Hematopoietic multipotent progenitor cell (in vitro differentiated cells): ENCODE measurements at regions not wholly inside any gene's neighbourhood (a gene's known extent, or its start where the extent isn't known, plus 50 kb on each side); places are given as distances from the start of the nearest gene placed in this dataset.

Experiments used
- DNase-seq, 3 donors: peaks; one replicate each; pipeline ENCODE4 v3.0.0-alpha.2; 2011 to 2015; ENCODE audit warnings: low read depth in 2 of 3, low spot score in 2 of 3

GRCh38 chr6:169905041-169905807, 153.8 kb downstream of the ERMARD start:
- peak in 2 of 3 donors; percentile 25 to 34 for DNase-seq

DNA sequence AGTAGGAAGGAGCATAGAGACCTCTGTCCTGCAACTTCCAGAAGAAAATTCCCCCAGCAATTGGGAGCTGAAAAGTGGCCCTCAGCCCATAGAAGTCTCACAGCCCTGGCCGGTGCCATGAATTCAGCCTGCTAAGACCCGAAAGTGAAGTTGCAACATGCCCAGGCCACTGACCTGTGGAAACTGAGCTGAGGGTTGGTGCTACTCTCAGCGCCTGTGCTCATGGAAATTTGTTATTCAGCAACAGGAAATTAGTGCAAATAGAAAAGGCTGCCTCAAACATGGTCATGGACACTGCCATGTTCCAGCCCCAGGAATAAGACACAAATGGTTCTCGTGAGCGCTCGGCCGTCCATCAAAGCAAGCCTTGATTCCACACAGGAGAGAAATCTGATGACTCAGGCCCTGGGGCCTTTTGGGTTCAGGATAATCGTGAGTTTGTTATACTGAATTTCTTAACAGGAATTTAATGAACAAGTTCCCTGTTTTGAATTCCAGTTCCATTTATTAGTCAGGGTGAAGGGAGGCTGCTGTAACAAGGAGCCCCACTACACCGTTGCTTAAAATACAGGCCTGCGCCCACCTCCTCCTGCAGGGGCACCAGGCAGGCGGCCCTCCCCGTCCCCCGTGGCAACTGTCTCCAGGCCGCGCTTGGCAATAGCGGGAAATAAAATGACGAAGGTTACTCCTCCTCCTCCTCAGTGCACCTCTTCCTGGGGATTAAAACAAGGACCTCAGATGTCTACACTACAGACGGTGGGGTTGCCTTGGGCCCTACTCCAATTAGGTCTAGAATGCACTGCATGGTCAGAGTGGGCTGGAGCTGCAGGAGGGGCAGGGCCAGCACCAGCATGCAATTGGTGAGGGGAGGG, 152.9 kb downstream of the ERMARD start:
- no peak for DNase-seq

GRCh38 chr6:169903122-169903521, 151.7 kb downstream of the ERMARD start:
- no peak for DNase-seq

DNA sequence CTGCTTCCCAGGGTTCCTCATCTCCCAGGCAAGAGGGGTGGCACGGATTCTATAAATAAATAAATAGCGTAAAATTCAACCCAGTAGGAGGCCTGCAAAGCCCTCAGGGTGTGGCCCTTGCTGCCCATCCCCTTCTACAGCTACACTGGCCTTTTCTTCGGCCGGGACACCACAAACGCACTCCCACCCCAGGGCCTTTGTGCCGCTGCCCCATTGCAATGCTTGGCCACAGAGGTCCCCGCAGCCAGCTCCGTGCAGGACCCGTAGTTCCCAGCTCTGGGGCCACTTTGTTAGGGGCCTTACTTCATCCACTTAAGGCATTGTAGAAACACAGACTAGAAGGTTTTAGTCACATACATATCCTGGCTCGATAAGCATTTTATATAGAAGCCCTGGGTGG, 151.2 kb downstream of the ERMARD start:
- no peak for DNase-seq

GRCh38 chr6:169902070-169902469, 150.6 kb downstream of the ERMARD start:
- no peak for DNase-seq

- no peak for DNase-seq
Measured at GRCh38 chr6:169899481-169900145, 148.2 kb downstream of the ERMARD start.

DNA sequence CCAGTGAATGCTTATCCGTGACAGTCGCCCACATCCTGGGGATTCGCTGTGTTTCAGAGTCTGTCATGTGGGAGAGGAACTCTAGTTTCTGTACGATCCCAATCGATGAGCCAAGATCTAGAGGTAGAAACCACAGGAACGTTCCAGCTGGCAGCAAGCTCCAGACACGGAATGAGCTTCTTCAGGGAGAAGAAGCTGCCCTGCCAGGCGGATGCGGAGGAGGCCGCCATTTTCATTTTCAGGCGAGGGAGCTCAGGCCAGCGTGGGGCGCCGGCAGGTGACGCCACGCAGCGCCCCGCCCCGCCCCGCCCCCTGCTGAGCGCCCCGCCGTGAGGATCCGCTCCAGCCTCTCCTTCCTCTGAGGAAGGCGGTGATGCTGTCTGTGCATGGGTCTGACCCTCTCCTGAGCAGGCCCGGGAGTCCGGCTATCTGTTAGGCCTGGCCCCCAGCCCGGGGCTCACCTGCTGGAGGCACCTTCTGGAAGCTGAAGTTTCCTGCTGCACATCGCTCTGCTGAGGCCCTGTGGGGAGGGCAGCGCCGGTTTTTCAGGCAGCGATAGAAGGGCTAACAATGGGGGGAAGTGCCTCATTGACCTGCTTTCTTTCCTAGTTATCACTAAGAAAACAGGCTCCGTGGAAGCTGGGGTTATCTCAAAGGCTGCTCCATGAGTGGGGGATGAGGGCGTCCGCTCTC, 147.5 kb downstream of the ERMARD start:
- DNase-seq, result no peak

GRCh38 chr6:169897601-169898358, 146.4 kb downstream of the ERMARD start:
- no peak for DNase-seq

DNA sequence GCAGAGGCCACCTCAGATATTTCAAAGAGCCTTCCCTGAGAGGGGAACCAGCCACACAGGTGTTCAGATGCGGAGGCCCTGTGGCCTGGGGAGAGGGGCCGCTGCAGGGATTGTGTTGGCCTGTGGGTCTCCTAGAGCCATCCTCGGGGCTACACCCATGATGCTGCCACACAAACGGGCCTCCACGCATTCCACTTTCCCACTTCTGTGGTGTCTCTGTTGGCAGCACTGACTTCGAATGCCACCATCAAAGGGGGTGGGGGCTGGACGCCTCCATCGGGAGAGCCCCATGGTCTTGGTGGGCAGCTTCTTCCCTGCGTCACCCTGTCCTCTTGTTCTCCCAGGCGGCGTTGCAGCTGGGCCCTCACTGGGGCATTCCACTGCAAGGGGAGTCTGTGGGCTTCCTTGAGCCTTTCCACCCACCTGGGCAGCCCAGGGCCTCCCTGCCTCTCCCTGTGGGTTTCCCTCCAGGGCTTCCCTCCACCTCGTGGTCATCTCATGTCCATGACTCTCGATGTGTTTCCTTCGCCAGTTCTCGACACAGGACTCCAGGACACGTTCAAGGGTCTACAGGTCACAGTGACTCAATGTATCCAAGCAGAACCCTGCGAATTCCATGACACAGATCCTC, 145.5 kb downstream of the ERMARD start:
- DNase-seq, result no peak

DNA sequence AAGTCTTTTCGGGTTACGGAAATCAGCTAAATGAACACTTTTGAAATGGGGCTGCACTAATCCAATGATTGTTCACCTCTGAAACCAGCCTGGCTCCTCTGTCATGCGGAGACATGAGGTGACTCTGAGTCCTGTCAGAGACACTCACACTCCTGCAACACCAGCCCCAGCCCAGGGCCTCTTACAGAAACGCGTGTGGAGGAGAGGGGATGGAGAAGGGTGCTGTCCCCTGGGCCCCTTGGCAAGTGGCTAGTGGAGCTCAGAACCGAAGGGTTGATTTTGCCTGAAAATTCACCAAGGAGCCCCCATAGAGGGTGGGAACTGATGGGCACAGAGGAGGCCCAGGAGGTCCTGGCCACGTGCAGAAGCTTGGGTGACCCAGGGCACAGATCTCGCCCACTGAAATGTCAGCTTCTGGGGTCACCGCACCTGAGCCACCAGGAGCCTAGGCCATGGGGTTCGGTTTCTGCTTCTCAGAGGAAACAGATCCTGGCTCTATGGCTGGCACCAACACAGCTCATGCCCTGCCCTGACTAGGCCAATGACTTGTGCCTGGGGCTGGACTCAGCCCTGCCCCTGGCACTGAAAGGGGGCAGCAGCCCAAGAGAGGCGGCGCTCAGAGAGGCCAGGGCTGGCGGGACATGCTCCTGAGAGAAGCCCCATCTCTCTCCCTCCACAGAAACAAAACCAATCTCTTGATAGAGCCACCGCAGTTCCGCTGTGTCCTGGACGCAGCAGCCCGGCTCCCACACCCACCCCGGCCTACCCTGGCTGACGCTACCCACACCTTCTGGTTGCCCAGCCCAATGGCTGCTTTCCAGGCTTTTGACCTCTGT, 144.7 kb downstream of the ERMARD start:
- no peak for DNase-seq

DNA sequence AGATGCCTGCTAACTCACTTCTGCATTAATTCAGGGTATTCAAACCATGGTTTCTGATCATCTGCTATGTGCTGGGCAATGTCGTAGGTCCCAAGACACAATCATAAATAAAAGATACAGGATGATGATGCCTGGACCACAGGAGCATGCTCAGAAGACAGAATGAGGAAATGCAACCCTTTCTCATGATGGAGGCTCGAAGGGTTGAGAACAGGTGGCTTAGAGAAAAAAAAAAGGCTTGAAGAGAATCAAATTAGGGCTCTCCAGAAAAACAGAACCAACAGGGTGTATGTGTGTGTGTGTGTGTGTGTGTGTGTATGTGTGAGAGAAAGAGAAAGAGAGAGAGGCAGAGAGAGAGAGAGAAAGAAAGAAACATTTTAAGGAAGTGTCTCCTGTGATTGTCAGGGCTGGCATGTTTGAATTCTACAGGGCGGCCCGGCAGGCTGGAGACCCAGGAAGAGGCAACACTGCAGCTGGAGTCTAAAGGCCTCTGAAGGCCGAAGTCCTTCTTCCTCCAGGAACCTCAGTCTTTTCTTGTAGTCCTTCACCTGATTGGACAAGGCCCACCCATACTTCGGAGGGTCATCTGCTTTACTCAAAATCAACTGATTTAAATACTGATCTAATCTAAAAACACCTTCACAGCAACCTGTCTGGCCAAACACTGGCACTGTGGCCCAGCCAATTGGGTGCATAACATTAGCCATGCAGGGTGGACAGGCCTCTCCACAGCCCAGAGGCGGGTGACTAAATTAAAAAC, 143.8 kb downstream of the ERMARD start:
- peak in 1 of 3 donors; percentile 9 for DNase-seq

DNA sequence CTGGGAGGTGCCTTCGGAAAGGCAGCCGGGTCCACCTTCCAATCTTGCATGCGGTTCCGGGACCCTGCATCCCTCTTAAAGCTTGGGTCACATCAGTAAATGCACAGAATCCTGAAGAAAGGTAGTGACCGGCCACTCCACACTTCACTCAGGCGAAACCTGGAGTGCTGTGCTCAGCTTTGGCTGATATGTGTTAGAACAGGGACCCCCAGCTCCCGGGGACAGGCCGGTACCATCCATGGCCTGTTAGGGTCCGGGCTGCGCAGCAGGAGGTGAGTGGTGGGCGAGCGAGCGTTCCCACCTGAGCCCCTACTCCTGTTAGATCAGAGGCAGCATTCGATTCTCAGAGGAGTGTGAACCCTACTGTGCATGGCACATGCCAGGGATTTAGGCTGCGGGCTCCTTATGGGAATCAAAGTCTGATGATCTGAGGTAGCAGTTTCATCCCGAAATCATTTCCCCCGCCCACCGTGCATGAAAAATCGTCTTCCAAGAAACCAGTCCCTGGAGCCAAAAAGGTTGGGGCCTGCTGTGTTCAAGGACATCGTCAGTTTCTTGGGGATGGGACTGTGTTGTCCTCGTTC, 143.0 kb downstream of the ERMARD start:
- no peak for DNase-seq

GRCh38 chr6:169893624-169894023, 142.2 kb downstream of the ERMARD start:
- no peak for DNase-seq

DNA sequence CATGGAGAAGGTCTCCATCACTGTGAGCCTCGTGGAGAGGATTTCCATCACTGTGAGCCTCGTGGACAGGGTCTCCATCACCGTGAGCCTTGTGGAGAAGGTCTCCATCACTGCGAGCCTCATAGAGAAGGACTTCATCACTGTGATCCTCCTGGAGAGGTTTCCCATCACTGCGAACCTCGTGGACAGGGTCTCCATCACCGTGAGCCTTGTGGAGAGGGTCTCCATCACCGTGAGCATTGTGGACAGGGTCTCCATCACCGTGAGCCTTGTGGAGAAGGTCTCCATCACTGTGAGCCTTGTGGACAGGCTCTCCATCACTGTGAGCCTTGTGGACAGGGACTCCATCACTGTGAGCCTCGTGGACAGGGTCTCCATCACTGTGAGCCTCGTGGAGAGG, 140.4 kb downstream of the ERMARD start:
- no peak for DNase-seq

DNA sequence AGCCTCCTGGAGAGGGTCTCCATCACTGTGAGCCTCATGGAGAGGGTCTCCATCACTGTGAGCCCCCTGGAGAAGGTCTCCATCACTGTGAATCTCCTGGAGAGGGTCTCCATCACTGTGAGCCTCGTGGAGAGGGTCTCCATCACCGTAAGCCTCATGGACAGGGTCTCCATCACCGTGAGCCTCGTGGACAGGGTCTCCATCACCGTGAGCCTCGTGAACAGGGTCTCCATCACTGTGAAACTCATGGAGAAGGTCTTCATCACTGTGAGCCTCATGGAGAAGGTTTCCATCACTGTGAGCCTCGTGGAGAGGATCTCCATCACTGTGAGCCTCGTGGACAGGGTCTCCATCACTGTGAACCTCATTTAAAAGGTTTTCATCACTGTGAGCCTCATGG, 140.0 kb downstream of the ERMARD start:
- no peak for DNase-seq

DNA sequence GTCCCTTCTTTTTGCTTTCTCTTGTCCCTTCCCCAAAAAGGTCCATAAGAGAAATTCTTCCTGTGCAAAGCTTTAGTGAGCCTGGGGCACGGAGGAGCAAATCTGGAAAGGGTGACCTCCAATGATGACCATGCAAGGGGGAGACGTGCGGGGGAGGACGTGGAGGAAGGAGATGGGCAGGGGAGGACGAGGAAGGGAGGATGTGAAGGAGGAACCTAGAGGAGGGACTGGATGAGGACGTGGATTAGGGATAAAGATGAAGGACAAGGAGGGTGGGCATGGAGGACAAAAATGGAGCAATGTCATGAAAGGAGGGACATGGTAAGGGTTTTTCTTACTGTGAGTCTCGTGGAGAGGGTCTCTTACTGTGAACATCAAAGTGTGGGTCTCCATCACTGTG, 139.5 kb downstream of the ERMARD start:
- DNase-seq, result no peak

DNA sequence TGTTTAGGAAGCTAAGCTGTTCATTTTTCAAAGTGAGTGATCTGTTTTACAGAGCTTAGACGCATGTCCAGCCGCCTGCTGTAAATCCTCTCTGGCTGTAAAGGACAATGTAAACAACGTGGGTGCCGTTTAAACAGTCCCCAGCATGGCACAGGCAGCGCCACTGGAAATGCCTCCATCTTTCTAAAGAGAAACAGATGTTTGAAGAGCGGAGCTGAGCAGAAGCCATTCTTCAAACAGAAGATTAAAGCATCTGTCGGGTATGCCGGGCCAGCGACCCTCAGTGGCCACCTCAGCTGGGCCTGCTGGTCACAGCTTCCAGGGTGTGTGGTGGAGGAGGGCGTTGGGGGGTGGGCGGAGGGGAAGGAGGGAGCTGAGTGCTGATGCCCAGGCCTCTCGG, 138.6 kb downstream of the ERMARD start:
- no peak for DNase-seq
